Renal cortex interstitium (tissue), 11 donors: ENCODE measurements at regions not wholly inside any gene's neighbourhood (a gene's known extent, or its start where the extent isn't known, plus 50 kb on each side); places are given as distances from the start of the nearest gene placed in this dataset.

Source experiments
- DNase-seq, 11 donors: peaks; one replicate each; pipeline ENCODE4 v3.0.0-alpha.2; 2013; ENCODE audit warnings: low read depth in 9 of 11, low spot score in 4 of 11; ENCODE audit errors: extremely low read depth in 1 of 11

- no peak for DNase-seq
Observed at GRCh38 chr12:61357496-61357895, 902.7 kb upstream of the USP15 start.

GRCh38 chr12:61362037-61362436 lies 898.2 kb upstream of the USP15 start:
- DNase-seq = no peak

GRCh38 chr12:61365001-61365400 lies 895.2 kb upstream of the USP15 start:
- DNase-seq = no peak

GRCh38 chr12:61367281-61367785 lies 892.9 kb upstream of the USP15 start:
- no peak for DNase-seq

GRCh38 chr12:61369241-61369910 lies 890.8 kb upstream of the USP15 start:
- no peak for DNase-seq

GRCh38 chr12:61384511-61384910 lies 875.7 kb upstream of the USP15 start:
- DNase-seq = no peak

GRCh38 chr12:61385771-61386170 lies 874.4 kb upstream of the USP15 start:
- no peak for DNase-seq

GRCh38 chr12:61397668-61398067 lies 862.5 kb upstream of the USP15 start:
- no peak for DNase-seq

- no peak for DNase-seq
Observed at GRCh38 chr12:61412201-61412600, 848.0 kb upstream of the USP15 start.

- no peak for DNase-seq
Observed at GRCh38 chr12:61414470-61414869, 845.7 kb upstream of the USP15 start.

- no peak for DNase-seq
Observed at GRCh38 chr12:61422786-61423185, 837.4 kb upstream of the USP15 start.

- no peak for DNase-seq
Observed at GRCh38 chr12:61452076-61452475, 808.1 kb upstream of the USP15 start.

GRCh38 chr12:61487728-61488127 lies 772.5 kb upstream of the USP15 start:
- no peak for DNase-seq

- no peak for DNase-seq
Observed at GRCh38 chr12:61490526-61491498, 769.4 kb upstream of the USP15 start.

GRCh38 chr12:61502179-61502578 lies 758.0 kb upstream of the USP15 start:
- DNase-seq = no peak

- peak in 5 of 11 donors; percentile 3 to 31 (median 22) for DNase-seq
Observed at GRCh38 chr12:61504396-61505080, 755.7 kb upstream of the USP15 start.

GRCh38 chr12:61513499-61513898 lies 746.7 kb upstream of the USP15 start:
- DNase-seq = no peak

- DNase-seq = no peak
Observed at GRCh38 chr12:61514016-61514415, 746.2 kb upstream of the USP15 start.

GRCh38 chr12:61521258-61521657 lies 738.9 kb upstream of the USP15 start:
- no peak for DNase-seq
